Type B pancreatic cell (in vitro differentiated cells): ENCODE measurements at regions not wholly inside any gene's neighbourhood (a gene's known extent, or its start where the extent isn't known, plus 50 kb on each side); places are given as distances from the start of the nearest gene placed in this dataset.
A peak's percentile ranks its signal among the peaks of the same experiment; 100 is the strongest.

Experiments used
- DNase-seq: peaks from one replicate; pipeline ENCODE4 v3.0.0; 2021; ENCODE audit warnings: mixed read lengths; ENCODE audit not compliant: unreplicated experiment; ENCODE audit errors: extremely low spot score
- H3K27ac Mint-ChIP-seq: 2 replicates; pipeline ENCODE4 v1.8.0; 2021; ENCODE audit warnings: mild to moderate bottlenecking, mixed read lengths
- H3K27me3 Mint-ChIP-seq: 2 replicates; pipeline ENCODE4 v1.8.0; 2021; ENCODE audit warnings: mixed read lengths
- H3K36me3 Mint-ChIP-seq: 2 replicates; pipeline ENCODE4 v1.8.0; 2021; ENCODE audit warnings: mixed read lengths
- H3K4me1 Mint-ChIP-seq: one replicate; pipeline ENCODE4 v1.8.0; 2021; ENCODE audit warnings: mixed read lengths; ENCODE audit not compliant: unreplicated experiment
- H3K4me3 Mint-ChIP-seq: 2 replicates; pipeline ENCODE4 v1.8.0; 2021; ENCODE audit warnings: mild to moderate bottlenecking, mixed read lengths
- H3K9me3 Mint-ChIP-seq: 2 replicates; pipeline ENCODE4 v1.8.0; 2021; ENCODE audit warnings: mixed read lengths
- CTCF ChIP-seq: fragments of 200-600 bp; sonication (generic); conservative IDR thresholded peaks from 2 replicates; pipeline ENCODE4 v1.5.0; 2021; ENCODE audit warnings: antibody characterized with exemption, mild to moderate bottlenecking

DNA sequence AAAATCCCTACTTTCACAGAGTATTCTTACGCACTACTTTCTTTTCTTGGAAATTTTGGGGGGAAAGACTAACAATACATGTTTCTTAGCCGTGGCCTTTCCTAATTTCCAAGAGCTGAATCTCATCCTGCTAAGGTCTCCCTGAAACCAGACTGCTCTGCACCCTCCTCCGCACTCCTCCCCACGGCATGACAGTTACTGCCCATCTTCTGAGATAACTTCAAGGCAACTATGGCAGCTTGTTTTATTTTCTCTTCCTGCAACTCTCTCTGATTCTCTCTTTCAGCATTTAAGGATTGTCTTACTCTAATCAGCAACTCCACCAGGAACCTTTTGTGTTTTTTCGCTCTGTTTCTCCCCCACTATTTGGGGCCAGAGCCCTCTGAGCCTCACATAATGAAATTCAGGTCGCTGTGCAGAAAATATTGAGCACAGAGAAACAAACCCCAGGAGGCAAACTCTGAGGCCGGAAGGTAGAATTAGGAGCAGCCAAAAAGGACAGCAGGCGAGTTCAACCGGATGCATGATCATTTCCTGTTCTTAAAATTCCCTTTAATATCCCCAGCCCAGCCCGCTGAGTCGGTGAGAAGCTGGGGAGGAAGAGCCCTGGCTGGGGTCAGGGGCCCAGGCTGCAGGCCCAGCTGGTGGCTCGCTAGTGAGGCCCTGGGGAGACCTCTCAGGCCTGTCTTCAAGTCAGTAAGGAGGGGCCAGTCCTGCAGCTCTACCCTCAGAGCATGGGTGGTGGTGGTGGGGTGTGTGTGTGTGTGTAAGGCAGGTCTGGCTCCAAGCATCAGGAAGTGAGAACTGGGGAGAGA, 213.6 kb upstream of the S1PR3 start:
- DNase-seq, result no peak
- H3K36me3 Mint-ChIP-seq, result no peaks in the 10 kb centered on the region
- peak overlapping the region; percentile 28 for H3K4me3 Mint-ChIP-seq
- peak overlapping the region; percentile 7 for H3K27ac Mint-ChIP-seq
- no peaks in the 10 kb centered on the region for H3K9me3 Mint-ChIP-seq
- H3K4me1 Mint-ChIP-seq, result peaks cover 58% of the 10 kb centered on the region
- no peak for TF ChIP-seq CTCF
- peaks cover 3% of the 10 kb centered on the region for H3K27me3 Mint-ChIP-seq

DNA sequence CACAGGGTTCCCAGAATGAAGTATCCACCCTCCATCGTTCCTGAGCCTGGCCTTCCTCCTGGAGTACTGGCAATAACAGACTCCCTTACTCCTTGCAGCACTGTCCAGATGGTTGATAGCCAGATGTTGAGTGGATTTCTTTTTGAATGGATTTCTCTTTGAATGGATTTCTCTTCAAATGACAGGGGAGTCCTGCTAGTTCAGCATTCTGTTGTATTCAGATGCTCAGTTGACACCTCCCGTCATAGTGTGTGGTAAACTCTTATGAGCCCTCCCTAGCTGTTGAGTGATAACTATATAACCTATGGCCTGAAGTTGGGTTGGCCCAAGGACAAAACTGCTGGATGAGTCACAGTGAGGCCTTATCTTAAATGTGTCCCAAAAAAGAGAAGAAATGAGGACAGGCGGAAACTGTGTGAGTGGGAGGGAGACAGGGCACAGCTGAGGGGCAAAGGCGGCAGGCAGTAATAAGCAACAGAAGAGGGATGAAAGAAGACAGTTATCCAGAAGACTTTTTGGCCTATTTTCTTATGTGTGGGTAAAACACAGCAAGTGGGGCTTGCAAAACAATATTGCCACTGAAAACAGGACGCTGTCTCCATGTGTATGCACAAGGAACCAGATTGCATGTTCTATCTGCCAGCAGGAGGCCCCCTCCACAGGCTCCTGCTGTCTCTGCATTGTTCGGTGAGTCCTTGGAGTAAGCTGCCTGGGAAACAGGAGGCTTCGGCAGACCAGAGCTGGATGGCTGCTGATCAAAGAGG, 209.5 kb upstream of the S1PR3 start:
- H3K27ac Mint-ChIP-seq, result no peak overlapping the region
- no peak overlapping the region for H3K4me3 Mint-ChIP-seq
- no peaks in the 10 kb centered on the region for H3K36me3 Mint-ChIP-seq
- H3K4me1 Mint-ChIP-seq, result peaks cover 42% of the 10 kb centered on the region
- no peak for DNase-seq
- H3K27me3 Mint-ChIP-seq, result peaks cover 2% of the 10 kb centered on the region
- H3K9me3 Mint-ChIP-seq, result no peaks in the 10 kb centered on the region
- TF ChIP-seq CTCF, result no peak

DNA sequence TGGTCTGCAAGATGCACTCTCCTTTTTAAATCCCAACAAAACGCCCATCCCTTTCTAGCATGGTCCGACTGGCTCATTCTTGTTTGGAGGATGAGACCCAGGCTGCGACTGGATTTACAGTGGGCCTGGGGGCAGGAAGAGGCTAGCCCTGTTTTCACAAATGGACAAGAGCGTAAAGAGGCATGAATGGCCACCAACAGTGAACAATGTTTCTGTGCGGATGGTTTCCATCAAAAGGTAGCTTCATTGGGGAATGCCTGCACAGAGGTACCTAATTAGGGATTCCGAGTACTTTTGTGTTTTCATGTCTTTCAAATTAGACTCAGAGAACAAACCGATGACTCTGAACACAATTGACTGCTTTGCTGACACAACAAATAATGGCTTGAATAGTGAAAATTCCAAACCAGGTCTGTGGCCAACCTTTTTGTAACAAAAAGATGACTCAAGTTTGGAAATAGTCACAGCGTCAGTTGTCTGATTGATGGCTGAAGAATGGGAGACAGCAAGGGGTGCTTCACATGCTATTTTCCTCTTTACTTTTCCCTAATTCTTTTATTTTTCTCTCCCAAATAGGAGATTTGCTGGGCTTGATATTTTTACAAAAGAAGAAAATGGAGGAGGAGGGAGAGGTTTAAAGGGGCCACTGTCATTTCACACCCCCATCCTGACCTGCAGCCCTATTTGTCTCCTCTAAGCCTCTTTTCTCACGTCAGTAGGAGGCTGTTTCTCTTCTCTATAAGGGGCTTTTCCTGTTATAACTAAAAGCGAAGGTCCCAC, 208.1 kb upstream of the S1PR3 start:
- Mint-ChIP-seq H3K27ac (peak overlapping the region; percentile 35), H3K4me3 (no peak overlapping the region), H3K4me1 (peaks cover 43% of the 10 kb centered on the region), H3K36me3 (no peaks in the 10 kb centered on the region), H3K9me3 (no peaks in the 10 kb centered on the region), H3K27me3 (peaks cover 10% of the 10 kb centered on the region)
- no peak for TF ChIP-seq CTCF
- no peak for DNase-seq

- Mint-ChIP-seq H3K9me3 (no peaks in the 10 kb centered on the region), H3K4me1 (peaks cover 40% of the 10 kb centered on the region)
- no peak for TF ChIP-seq CTCF
Observed at GRCh38 chr9:88783711-88784083, 207.6 kb upstream of the S1PR3 start.

GRCh38 chr9:88784960-88785359, 206.3 kb upstream of the S1PR3 start:
- no peaks in the 10 kb centered on the region for H3K9me3 Mint-ChIP-seq
- no peak overlapping the region for H3K4me3 Mint-ChIP-seq
- H3K27ac Mint-ChIP-seq, result no peak overlapping the region
- no peaks in the 10 kb centered on the region for H3K36me3 Mint-ChIP-seq
- no peak for DNase-seq
- peaks cover 10% of the 10 kb centered on the region for H3K27me3 Mint-ChIP-seq
- peaks cover 40% of the 10 kb centered on the region for H3K4me1 Mint-ChIP-seq
- TF ChIP-seq CTCF, result no peak

More at GRCh38 chr9:88783711-88784083, 207.6 kb upstream of the S1PR3 start:
- H3K4me3 Mint-ChIP-seq, result no peak overlapping the region
- peak overlapping the region; percentile 35 for H3K27ac Mint-ChIP-seq
- peaks cover 10% of the 10 kb centered on the region for H3K27me3 Mint-ChIP-seq
- no peak for DNase-seq
- no peaks in the 10 kb centered on the region for H3K36me3 Mint-ChIP-seq
